ENCODE measurements at regions not wholly inside any gene's neighbourhood (a gene's known extent, or its start where the extent isn't known, plus 50 kb on each side); places are given as distances from the start of the nearest gene placed in this dataset.

DNA sequence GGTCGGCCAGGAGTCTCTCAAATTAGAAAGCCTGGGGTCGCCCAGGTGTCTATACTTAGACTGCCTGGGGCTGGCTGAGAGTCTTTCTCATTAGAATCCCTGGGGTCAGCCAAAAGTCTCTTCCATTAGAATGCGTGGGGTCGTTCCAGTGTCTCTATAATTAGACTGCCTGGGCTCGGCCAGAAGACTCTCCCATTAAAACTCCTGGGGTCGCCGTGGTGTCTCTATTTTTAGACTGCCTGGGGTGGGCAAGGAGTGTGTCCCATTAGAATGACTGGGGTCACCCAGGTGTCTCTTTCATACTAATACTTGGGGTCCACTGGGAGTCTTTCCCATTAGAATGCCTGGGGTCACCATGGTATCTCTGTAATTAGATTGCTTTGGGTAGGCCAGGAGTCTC, 2227.7 kb downstream of the TP53TG3F start:
- DNase-seq = no peak

DNA sequence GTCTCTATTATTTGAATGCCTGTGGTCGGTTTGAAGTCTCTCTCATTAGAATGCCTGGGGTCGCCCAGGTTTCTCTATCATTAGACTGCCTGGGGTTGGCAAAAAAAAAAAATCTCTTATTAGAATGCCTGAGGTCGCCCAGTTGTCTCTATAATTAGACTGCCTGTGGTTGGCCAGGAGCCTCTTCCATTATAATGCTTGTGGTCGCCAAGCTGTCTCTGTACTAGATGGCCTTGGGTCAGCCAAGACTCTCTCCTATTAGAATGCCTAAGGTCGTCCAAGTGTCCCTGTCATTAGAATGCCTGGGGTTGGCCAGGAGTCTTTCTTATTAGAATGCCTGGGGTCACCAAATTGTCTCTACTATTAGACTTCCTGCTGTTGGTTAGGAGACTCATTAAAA, 2228.4 kb downstream of the TP53TG3F start:
- DNase-seq = no peak

GRCh38 chr16:35689764-35690163, 2230.4 kb downstream of the TP53TG3F start:
- no peak for DNase-seq

DNA sequence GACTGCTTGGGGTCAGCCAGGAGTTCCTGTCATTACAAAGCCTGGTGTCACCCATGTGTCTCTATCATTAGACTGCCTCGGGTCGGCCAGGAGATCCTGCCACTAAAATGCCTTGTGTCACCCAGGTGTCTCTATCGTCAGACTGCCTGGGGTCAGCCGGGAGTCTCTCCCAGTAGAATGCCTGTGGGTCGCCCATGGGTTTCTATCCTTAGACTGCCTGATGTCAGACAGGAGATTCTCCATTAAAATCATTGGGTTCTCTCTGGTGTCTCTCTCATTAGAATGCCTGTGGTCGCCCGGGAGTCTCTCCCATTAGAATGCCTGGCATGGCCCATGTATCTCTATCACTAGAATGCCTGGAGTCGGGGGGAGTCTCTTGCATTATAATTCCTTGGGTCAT, 2231.0 kb downstream of the TP53TG3F start:
- DNase-seq = no peak

DNA sequence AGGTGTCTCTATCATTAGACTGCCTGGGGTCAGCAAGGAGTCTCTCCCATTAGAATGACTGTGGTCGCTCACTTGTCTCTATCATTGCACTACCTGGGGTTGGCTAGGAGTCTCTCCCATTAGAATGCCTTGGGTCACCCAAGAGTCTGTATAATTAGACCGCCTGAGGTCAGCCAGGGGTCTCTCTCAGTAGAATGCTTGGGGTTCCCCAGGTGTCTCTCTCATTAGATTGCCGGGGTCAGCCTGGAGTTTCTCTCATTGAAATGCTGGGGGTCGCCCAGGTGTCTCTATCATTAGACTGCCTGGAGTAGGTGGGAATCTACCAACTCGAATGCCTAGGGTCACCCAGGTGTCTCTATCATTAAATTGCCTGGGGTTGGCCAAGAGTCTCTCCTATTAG, 2231.6 kb downstream of the TP53TG3F start:
- DNase-seq = no peak

DNA sequence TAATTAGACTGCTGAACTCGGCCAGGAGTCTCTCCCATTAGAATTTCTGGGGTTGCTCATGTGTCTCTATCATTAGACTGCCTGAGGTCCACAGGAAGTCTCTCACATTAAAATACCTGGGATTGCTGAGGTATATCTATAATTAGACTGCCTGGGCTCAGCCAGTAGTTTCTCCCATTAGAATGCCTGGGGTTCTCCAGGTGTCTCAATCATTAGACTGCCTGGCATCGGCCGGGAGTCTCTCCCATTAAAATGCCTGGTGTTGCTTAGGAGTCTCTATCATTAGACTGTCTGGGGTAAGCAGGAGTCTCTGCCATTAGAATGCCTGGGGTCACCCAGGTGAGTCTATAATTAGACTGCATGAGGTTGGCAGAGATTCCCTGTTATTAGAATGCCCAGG, 2233.4 kb downstream of the TP53TG3F start:
- DNase-seq = no peak

DNA sequence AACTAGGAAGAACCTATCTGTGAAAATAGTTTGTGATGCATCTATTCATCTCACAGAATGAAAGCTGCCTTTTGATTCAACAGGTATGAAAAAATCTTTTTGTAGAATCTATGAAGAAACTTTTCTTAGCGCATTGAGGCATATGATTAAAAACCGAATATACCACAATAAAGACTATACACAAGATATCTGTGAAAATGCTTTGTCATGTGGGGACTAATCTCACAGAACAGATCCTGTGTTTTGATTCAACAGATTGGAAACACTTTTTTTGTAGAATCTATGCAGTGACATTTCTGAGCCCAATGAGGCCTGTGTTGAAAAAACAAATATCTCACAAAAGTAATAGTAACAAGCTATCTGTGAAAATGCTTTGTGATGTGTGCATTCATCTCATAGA, 2247.5 kb downstream of the TP53TG3F start:
- no peak for DNase-seq

- no peak for DNase-seq
These were observed 2252.0 kb downstream of the TP53TG3F start for GRCh38 chr16:35711435-35711834.

DNA sequence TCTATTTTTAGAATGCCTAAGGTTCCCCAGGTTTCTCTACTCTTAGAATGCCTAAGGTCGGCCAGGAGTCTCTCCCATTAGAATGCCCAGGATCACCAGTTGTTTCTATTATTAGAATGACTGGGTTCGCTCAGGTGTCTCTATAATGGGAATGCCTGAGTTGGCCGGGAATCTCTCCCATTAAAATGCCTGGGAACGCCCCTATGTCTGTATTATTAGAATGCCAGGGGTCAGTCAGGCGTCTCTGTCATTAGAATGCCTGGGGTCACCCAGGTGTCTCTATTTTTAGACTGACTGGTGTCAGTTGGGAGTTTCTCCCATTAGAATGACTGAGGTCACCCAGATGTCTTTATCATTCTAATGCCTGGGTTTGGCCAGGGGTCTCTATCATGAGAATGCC, 2252.5 kb downstream of the TP53TG3F start:
- no peak for DNase-seq

GRCh38 chr16:35713762-35714650, 2254.6 kb downstream of the TP53TG3F start:
- DNase-seq = no peak

DNA sequence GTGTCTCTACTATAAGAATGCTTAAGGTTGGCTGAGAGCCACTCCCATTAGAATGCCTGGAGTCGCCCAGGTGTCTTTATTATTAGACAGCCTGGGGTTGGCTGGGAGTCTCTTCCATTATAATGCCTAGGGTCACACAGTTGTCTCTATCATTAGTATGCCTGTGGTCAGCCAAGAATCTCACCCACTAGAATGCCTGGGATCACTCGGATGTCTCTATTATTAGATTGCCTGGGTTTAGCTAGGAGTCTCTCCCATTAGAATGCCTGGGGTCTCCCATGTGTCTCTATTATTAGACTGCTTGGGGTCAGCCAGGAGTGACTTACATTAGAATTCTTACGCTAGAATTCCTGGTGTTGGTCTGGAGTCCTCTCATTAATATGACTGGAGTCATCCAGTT, 2255.3 kb downstream of the TP53TG3F start:
- DNase-seq = no peak

- DNase-seq = no peak
These were observed 2265.1 kb downstream of the TP53TG3F start for GRCh38 chr16:35724551-35724950.

DNA sequence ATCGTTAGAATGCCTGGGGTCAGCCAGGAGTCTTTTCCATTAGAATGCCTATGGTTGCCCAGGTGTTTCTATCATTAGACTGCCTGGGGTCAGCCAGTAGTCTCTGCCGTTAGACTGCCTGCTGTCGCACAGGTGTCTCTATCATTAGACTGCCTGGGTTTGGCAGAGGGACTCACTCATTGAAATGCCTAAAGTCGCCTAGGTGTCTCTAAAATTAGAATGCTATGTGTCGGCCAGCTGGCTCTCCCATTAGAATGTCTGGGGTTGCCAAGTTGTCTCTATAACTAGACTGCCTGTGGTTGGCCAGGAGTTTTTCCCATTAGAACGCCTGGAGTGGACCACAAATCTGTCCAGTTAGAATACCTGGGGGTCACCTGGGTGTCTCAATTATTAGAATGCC, 2266.5 kb downstream of the TP53TG3F start:
- no peak for DNase-seq

GRCh38 chr16:35730251-35730650, 2270.8 kb downstream of the TP53TG3F start:
- DNase-seq = no peak

GRCh38 chr16:35731341-35732040, 2272.1 kb downstream of the TP53TG3F start:
- no peak for DNase-seq

DNA sequence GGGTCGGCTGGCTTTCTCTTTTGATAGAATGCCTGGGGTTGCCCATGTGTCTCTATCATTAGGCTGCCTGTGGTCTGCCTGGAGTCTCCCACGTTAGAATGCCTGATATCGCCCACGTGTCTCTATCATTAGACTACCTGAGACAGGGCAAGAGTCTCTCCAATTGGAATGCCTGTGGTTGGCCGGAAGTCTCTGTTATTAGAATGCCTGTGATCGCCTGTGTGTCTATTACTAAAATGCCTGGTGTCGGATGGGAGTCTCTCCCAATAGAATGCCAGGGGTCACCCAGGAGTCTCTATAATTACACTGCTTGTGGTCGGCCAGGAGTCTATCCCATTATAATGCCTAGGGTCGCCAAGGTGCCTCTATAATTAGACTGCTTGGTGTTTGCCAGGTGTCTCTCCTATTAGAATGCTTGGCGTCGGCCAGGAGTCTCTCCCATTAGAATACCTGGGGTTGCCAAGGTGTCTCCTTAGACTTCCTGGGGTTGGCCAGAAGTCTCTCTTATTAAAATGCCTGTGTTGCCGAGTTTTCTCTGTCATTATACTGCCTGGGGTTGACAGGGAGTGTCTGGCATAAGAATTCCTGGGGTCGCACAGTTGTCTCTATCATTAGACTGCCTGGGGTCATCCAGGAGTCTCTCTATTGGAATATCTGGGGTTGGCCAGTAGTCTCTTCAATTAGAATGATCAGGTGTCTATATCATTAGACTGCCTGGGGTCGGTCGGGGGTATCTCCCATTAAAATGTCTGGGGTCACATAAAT, 2272.8 kb downstream of the TP53TG3F start:
- DNase-seq = no peak

DNA sequence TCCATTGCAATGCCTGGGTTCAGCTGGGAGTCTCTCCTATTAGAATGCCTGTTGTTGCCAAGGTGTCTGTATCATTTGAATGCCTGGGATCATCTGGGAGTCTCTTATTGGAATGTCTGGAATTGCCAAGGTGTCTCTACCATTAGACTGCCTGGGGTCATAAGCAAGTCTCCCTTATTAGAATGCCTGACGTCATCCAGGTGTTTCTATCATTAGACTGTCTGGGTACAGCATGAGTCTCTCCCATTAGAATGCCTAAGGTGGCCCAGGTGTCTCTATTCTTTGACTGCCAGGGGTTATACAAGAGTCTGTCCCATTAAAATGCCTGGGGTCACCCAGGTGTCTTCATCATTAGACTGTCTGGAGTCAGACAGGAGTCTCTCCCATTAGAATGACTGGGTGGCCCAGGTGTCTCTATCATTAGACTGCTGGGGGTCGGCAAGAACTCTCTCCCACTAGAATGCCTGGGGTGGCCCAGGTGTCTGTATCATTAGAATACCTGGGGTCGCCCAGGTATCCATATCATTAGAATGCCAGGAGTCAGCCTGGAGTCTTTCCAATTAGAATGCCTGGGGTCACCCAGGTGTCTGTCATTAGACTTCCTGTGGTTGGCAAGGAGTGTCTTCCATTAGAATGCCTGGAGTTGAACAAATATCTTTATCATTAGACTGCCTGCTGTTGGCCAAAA, 2274.0 kb downstream of the TP53TG3F start:
- DNase-seq = no peak

GRCh38 chr16:35733971-35734702, 2274.7 kb downstream of the TP53TG3F start:
- DNase-seq = no peak

- DNase-seq = no peak
These were observed 2275.5 kb downstream of the TP53TG3F start for GRCh38 chr16:35734728-35735402.

GRCh38 chr16:35735403-35736251, 2276.2 kb downstream of the TP53TG3F start:
- no peak for DNase-seq

DNA sequence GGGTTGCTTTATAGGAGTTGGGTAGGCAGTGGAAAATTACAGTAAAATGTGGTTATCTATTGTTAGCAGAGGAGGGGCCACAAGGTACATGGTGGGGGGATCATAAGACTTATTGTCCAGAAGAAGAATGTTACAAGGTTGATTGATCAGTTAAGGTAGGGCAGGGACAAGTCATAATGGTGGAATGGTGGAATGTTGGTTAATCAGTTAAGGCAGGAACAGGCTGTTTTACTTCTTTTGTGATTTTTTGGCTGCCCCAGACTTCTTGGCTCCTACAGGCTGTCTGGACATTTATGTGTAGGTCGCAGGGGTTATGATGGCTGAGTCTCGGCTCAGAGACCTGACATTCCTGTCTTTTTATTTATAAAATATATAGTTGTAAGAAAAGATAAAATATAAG, 2277.1 kb downstream of the TP53TG3F start:
- DNase-seq = no peak
